Fibroblast of gingiva (primary cell): ENCODE measurements at regions not wholly inside any gene's neighbourhood (a gene's known extent, or its start where the extent isn't known, plus 50 kb on each side); places are given as distances from the start of the nearest gene placed in this dataset.
A peak's percentile ranks its signal among the peaks of the same experiment; 100 is the strongest.

ENCODE experiments used
- DNase-seq: peaks from one replicate; pipeline ENCODE4 v3.0.0-alpha.2; 2011; ENCODE audit warnings: low read depth

DNA sequence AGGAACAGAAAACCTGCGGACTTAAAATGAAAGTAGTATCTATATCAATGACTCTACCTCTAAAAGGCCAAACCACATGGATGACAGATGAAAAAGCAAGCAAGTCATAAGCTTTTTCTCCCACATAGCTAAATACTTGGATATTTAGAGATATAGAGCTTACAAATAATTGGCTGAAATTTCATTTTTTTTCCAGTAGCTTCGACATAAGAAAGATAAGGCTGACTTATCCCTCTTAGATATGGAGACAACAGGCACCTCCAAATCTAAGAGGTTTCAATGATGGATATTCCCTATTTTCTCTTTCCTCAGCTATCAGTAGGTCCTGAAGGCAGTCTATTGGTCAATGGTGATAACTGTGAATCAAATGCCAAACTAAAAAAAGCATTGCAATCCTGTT is 460.3 kb downstream of the MEIS1 start:
- DNase-seq, result no peak

DNA sequence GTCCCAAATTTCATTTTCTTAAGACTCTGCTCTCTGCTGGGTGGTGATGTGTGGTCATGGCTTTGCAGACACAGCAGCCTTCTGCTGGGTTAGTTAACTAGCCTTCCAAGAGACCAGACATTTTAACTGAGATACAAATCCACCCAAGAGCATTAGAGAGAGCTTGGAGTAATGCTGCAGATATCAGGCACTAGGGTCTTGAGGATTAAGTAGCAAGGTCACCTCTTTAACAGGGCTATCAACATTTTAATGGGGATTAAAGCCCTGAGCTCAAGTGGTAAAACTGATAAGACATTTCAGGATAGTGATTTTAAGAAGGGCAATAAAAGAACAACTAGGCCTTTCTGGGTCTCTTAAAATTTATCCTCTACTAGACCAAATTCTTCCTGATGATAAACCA is 461.2 kb downstream of the MEIS1 start:
- no peak for DNase-seq

DNA sequence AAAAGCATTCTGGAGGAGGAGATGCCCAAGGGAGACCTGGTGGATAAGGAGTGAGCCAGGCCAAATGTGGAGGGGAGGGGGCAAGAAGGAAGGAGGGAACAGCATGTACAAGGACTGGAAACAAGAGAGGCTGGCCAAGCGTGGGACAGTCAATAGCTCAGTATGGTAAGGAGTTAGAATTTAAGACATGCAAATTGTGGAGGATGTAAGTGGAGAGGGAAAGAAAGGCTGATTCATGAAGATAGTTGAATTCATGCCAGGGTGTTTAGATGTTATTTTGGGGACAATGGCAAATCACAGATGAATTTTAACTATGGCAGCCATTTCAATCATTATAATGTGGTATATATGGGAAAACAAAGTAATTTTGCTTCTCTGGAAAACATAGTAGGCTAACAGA is 462.3 kb downstream of the MEIS1 start:
- peak; percentile 22 for DNase-seq

DNA sequence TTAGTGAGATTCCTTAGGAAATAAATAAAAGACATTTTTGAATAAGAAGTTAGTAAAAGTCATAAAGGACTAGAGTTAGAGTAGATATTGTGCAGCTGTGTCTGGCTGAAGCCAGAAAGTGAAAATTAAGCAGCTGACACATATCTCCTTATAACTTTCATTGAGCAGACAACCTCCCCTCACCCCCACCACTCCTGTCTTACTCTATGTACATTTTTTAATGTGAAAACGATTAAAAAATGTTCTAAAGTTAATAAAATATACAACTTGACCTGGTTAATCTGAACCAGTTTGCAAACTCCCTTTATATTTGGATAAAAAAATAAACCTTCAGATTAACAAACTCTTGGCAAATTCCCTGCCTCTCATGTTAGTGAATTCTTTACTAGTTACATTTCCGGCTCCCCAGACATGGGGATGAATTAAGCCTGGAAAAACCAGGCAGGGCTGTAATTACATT is 462.8 kb downstream of the MEIS1 start:
- DNase-seq, result peak; percentile 12

DNA sequence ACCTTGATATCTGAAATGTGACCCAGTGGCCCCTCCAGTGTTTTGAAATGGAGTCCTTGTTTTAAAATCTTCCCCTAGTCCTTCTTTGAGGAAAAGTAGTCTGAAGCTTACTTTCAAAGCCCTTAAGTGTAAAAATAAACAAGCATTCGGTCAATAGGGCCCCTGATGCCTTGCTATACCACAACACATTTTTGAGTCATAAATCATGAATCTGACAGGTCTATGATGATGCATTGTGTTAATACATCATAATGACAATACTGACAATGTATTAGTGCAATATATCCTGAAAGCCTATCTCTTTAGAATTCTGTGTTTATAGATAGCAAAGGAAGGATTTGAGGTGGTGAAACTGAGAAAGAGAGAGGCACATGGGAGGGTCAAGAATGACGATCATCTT is 464.2 kb downstream of the MEIS1 start:
- DNase-seq, result no peak

DNA sequence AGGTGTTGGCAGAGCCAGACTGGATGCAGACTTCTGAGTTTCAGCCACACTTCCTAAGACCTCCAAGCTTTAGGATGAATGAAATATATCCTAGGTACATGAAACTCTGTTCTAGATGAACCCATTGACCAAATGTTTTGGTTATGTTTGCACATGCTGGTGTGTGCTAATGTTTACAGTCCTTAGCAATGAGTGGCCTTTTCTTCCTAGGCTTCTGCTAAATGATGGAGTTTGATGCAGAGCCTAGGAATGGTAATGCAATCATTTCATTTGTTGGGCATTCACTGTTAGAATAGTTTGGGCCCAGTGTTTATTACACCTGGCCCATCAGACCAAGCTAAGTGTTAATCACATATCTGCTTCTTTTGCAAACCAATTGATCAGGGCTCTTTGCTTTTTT is 464.7 kb downstream of the MEIS1 start:
- no peak for DNase-seq

DNA sequence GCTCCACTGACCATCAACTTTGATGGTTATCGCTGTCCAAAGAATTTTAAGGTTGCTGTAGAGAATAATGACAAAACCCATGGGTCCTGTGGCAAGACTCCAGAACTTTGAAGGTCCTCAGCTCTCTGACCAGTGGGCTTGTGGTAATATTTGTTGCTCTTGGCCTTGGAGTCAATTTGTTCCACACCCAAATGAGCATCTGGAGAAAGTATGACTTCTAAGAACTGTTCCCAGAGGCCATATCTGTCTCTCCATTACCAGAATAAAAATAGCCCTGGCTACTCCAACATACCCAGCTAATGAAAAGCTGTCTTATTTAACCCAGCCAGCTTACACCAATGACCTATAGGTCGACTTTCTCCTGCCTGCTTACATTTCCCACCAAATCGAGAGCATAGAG is 466.4 kb downstream of the MEIS1 start:
- no peak for DNase-seq

DNA sequence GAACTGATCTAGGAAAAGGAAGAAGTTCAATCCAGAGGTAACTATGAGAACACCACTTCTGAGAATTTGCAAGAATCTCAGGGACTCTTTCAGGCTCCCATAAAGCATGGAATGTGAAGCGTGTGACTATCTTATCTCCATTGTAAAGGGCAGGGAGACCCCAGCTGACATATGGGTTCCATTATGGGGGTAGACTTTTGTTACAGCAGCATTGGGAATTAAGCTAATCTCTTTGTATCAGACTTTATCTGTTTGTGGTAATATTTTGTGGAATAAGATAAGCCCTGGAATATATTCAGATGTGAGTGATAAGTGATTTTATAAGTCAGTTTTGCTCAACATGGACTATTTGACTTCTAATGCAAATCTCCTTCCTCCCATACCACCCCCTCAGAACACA is 468.3 kb downstream of the MEIS1 start:
- no peak for DNase-seq

DNA sequence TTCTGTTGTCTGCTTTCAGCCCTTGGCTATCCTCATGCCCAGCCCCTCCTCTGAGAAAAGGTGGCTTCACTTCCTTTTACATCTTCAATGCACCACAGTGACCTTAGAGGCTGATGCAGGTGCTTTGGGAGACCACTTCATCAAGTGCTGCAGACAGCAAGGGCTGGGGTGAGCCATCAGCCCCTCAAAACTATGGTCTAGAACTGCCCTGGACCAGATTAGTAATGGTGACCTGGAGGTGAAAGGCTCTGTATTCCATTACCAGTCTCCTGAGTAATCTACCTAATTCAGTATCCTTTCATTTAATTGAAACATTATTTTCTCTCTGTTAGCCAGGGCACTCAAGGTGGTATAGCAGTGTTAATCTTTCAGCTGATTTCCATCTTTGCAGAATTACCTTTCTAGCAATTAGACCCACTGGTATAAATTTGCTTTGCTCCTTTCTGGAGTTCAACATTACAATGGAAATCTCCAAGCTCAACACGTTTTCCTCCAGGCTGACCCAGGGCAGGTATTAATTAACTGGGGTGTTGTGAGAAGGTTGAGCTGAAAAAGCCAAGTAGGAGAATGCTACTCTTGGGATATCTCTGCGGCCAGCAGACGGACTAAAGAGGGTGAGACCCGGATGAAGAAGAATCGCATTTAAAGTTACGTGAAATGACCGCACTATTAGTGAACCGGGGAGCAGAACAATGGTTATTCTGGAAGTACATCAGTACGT is 469.0 kb downstream of the MEIS1 start:
- DNase-seq, result no peak

DNA sequence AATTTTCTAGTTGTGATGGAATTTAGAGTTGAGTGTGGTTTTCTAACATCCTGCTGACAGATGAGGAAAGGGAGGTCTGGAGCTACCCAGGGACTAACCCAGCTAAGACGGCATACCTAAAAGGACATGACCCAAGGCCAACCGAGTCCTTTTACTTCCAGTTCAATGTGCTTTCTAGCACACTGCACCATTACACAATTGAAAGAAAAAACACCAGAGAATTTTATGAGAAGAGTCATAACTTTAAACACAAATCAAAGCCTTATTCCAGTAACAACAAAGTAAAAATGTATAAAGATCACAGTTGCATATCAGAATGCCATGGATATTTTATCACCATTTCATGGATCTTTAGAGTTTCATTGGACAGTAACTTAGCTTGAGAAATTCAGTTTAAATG is 480.3 kb downstream of the MEIS1 start:
- DNase-seq, result no peak

DNA sequence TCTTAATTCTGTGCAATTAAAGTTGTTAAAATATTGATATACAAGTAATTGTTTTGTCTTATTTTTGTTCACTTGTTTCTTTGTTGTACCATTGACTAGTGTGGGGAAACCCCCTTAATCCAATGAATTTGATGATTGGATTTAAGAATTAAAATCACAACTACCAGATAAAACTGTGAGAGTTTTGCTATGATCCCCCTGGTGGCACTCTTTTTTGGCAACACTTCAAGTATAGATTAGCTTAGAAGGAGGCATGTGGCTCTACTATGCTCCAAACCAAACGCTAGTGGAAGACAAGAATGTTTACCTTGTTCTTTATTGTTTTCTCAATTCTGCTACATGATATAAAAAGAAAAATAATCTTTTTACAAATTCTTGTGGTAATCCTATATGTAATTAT is 477.8 kb upstream of the ETAA1 start:
- no peak for DNase-seq

DNA sequence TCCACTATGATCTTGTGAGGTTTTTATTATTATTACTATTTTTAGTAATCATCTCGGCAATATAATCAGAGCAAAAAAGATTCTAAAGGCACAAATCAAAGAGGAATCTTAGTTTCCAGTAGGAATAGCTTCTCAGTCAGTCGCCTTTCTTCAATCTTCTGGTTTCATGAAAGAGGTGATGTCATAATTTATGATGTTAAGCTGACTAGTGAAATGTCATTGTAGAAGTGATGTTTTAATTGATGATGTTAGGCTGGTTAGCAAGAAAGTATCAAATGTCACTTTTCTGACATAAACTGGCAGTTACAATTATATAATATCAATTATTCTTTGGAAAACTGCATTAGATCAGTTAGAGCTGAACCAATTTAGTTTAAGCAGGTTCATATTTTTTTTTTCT is 476.7 kb upstream of the ETAA1 start:
- no peak for DNase-seq

DNA sequence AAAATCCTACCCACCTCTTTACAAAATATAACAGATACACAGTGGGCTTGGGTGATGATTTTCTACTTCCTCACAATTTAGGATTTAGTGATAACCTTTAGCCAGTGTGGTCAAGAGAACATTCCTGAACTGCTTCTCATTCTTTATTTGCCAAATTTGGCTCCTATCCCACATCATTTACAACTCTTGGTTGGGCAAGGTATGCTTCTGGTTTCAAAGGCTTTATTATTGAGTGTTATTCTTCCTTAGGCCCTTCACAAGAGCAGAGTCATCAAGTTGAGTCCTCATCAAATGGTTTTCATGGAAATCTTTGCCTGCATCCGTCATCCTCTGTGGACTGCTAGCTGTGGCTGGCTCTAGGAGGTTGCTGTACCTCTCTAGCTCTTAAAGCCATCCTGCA is 472.0 kb upstream of the ETAA1 start:
- no peak for DNase-seq

DNA sequence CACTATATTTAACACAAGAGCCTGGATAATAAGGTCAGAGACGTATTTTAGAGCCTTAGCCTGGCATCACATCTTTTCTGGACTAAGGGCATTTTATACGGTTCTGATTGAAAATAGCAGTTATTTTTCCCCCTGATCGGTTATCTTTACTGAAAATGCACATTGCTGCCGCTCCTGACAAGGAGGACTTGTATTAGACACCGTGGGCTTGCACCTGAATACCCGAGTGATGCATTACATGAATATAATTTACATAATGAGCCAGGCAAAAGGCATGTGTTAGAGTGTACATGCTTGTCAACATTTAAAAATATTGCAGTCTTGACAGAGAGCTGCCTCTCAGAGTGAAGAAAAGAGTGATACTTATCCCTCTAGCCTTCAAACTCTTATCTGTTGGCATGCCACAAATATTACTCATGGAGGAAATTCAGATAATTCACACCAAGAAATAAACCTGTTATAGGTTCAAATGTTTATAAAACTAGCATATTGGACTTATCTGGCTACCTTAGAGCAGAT is 470.5 kb upstream of the ETAA1 start:
- DNase-seq, result no peak

DNA sequence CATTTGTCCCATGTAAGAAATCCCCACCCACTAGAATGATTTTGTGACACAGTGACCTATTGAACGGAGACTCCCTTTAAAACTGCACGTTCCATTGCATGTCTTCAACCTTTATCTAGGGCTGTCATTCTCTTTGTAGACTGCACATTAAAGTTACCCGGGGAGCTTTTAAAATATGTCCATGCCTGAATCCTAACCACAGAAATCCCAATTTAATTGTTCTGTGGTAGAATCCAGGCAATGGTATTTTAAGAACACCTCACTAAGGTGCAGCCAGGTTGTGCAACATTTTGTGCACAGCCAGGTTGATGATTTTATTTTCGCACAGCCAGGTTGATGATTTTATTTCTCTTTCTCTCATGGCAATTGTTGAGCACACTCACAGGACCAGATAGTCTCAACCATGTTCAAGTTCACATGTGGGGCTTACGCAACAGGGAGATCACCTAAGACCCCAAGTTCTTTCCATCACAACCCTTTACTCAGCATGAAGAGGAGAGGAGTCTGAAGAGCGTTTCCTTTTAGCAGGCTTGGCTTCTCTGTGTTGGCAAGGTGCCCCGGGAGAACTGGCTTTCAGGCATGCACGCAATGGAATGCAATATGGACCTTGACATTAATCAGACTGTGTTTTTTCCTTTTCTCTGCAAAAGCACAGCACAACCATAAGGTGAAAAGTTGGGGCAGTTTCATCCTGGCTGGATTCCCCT is 467.3 kb upstream of the ETAA1 start:
- DNase-seq, result peak; percentile 34

DNA sequence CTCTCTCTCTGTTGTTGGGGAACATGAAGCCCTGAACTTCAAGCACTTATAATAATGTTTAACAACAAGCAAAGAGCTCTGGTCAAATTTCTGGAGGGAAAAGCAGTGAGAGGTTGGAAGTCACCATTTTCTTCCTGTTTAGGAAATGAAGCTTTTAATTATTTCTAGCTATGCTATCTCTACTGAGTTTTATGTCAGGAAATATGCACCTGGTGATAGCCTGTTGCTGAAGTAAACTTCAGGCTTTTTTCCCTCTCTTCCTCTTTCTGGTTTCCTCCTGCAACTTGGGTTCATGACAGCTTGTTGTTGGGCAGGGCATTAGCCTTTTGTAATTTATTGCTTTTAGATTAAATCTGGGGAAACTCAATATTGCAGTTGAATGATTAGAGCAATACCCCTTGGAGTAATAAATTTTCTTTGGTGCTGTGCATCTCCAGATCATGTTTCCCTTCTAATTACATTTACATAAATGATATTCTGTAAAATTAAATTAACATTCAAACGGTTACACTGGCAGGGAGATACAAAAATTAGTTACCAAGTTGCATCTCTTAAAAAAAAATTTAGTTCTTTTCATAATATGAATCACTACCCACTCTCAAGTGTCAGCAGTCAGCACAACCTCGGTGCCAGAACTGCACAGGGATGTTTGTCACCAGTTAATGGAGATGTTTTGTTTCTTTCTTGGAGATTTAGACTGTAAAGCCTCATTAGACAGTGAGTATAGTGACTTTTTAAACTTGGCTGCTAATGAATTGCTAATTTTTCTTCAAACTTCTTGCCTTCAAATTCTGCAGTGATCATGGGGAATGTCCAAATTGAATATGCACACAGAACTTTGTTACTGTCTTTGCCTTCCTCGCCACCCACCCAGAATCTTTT is 466.6 kb upstream of the ETAA1 start:
- no peak for DNase-seq

DNA sequence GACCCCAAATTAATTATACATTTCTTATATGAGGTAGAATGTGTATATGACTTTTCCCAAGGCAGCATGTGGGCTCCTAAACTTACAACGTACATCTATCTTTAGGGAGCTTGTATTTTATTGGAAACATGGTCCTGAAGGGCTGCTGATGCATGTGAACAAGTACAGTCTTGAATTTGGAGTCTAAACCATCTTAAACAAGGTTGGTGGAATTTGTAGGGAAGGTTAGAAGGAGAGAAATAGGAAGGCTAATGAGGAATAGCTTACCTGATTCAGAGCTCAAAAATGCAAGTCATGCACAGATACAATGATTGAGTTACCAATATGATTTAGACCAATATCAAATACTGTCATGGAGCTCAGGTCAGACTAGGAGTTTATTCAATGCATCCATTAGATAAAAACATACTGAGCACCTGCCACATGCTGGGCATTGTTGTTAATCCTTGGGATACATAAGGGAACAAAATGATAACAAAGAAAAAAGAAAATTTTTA is 458.6 kb upstream of the ETAA1 start:
- no peak for DNase-seq

DNA sequence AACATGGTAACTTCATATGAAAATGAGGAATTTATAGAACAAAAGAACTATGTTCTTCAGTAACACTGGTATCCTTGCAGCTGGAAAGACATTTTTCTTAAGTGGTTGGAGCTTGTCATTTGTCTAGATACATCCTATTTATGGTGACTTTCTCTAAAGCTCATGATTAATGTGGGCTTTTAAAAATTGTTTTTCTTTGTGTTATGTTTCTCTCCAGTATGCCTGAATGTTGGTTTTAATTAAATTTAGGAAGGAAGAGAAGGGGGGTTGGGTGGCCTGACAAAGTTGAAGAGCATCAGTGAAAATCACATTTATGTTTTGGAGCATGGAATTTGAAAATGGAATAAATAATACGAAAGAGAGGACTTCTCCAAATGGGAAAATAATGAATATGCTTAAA is 457.1 kb upstream of the ETAA1 start:
- DNase-seq, result no peak

DNA sequence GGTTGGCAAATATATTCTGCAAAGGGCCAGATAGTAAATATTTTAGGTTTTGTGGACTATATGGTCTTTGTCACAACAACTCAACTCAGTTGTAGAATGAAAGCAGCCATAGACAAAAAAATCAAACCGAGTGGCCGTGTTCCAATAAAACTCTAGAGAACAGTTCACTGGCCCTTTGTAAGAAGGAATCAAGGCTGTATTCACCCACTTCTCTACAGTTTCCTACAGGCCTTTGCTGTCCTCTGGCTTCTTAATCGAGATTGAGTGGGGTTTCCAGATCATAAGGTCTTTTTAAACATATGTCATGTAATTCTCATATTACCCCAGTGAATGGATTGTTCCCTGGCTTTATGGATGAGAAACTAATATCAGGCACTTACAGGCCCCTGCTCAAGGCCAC is 448.9 kb upstream of the ETAA1 start:
- no peak for DNase-seq

DNA sequence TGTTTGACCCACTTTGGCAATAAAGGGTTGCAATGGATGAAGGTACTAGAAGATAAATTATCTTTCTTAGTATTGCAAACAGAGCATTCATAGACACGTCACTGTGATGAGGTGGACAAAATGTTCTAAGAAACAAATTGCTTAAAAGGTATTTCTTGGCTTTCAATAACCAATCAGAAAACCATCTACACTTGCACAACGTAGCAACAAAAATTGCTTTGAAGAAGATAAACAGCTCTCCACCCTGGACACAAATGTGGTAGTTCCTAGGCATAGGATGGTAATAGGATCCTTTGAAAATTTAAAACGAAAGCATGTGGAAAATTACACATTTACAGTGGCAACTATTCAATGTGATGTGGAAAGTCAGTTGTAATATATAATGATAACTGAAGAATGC is 439.9 kb upstream of the ETAA1 start:
- DNase-seq, result peak; percentile 23

DNA sequence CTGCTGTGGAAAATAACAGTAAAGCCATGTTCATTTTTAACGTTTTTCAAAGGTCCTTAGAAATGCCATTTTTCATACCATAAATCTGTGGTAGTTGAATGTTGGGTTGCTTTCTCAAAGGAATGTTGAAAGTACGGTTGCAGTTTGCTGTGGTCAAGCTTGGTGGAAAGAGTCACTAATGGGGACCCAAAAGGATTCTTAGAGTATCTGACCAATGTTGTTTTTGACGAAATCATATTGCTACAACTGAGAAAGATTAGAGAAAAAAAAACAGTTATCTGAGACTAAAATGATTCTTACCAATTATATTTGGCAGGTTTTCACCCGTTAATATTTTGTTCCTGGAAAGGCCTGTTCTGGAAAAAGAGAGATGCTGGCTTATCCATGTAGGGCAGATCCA is 439.5 kb upstream of the ETAA1 start:
- no peak for DNase-seq

DNA sequence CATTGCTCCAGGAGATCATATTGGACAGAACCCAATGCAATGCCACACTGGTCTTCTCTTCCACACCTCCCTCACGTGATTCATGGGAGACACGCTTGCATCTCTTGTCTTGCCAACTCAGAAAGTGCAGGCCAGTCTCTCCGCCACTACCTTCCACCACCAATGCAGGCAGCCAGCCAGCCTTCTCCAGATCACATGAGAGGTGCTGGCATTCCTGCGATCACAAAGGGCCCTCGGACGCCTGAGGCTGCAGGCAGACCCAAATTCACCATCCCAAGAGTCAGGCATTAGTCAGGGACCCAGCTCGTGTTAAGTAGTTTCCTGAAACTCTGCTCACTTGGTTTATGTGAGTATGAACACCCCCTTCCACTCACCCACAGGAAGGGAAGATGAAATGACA is 437.0 kb upstream of the ETAA1 start:
- no peak for DNase-seq

DNA sequence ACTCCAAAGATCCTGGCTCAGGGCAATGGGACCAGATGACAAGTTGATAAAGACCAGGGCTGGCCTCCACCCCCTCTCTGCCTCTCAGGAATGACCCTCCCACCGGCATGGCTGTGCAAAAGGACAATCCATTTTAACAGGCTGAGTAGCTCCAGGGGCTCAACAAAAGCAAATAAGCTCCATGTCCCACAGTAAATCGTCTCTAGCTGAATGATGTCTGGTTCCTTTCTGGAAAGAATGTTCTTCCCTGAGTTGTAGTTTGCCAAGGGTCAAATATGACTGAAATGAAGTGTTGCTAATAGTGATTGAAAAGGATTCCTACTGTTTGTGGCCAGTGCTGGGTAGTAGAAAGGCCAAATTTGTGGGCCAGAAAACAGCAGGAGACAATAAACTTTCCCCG is 434.4 kb upstream of the ETAA1 start:
- DNase-seq, result no peak
